ENCODE measurements at regions not wholly inside any gene's neighbourhood (a gene's known extent, or its start where the extent isn't known, plus 50 kb on each side); places are given as distances from the start of the nearest gene placed in this dataset.

DNA sequence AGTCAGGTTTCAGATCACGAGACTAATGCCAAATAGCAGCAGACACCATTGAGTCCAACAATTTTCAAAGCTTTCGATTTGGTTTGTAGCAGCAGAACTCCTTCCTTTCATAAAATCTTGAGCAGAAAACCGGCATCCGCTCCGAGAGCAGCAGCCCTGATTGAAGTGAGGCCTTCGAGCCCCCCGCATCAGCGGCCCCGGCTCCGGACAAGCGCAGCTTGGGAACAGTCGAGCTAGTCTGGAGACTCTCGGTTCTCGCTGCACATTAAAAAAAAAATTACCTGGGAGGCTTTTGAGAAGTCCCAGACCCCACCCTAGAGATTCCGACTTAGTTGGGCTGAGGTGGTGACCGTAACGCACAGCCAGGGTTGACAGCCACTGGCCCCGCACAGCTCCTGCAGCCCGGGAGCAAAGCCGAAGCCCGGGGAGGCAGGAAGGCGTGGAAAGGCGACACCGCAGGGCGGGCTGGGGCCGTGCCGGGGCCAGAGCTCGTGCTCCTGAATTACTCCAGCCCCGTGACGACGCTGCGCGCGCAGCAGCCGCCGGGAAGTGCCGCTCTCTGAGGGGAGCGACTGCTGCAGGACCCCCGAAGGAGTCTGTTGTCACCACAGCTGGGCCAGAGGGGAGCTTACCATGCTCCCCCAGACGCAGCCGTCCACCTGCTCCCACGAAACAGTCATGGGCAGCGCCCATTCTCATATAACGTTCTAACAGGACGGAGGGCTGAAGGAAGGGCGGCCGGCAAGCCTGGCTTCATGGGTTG is 57.8 kb downstream of the SPATA19 start:
- WGBS (ENCODE audit: insufficient coverage): 15% methylated on average over 45 of the region's 47 CpGs
- Histone ChIP-seq H3K27ac (ENCODE audit: low read depth, low read length) (no peak overlapping the region), H3K27me3 (ENCODE audit: control insufficient read depth, insufficient read depth, low read length) (peaks cover 12% of the 10 kb centered on the region), H3K9me3 (ENCODE audit: control insufficient read depth, insufficient read depth, low read length) (no peaks in the 10 kb centered on the region), H3K36me3 (ENCODE audit: control insufficient read depth, insufficient read depth, low read length) (no peaks in the 10 kb centered on the region), H3K4me1 (ENCODE audit: control insufficient read depth, insufficient read depth, low read length) (peaks cover 12% of the 10 kb centered on the region), H3K4me3 (ENCODE audit: low read depth, low read length) (peak overlapping the region; percentile 22)
- peak in 2 of 6 donors; percentile 49 to 55 for DNase-seq (ENCODE audit: low read depth in 4 of 6, low spot score in 6 of 6)

GRCh38 chr11:133785795-133786340 is 59.4 kb downstream of the SPATA19 start:
- H3K4me1 ChIP-seq (ENCODE audit: control insufficient read depth, insufficient read depth, low read length): peaks cover 12% of the 10 kb centered on the region
- H3K27me3 ChIP-seq (ENCODE audit: control insufficient read depth, insufficient read depth, low read length): peaks cover 12% of the 10 kb centered on the region
- no peaks in the 10 kb centered on the region for H3K36me3 ChIP-seq (ENCODE audit: control insufficient read depth, insufficient read depth, low read length)
- no peak overlapping the region for H3K4me3 ChIP-seq (ENCODE audit: low read depth, low read length)
- DNase-seq (ENCODE audit: low read depth in 4 of 6, low spot score in 6 of 6): peak in 1 of 6 donors; percentile 14
- no peaks in the 10 kb centered on the region for H3K9me3 ChIP-seq (ENCODE audit: control insufficient read depth, insufficient read depth, low read length)
- 73% methylated on average over 10 of the region's 10 CpGs for WGBS (ENCODE audit: insufficient coverage)
- no peak overlapping the region for H3K27ac ChIP-seq (ENCODE audit: low read depth, low read length)

- Histone ChIP-seq H3K36me3 (ENCODE audit: control insufficient read depth, insufficient read depth, low read length) (no peaks in the 10 kb centered on the region), H3K27ac (ENCODE audit: low read depth, low read length) (no peak overlapping the region), H3K4me3 (ENCODE audit: low read depth, low read length) (no peak overlapping the region), H3K9me3 (ENCODE audit: control insufficient read depth, insufficient read depth, low read length) (no peaks in the 10 kb centered on the region), H3K27me3 (ENCODE audit: control insufficient read depth, insufficient read depth, low read length) (peaks cover 12% of the 10 kb centered on the region), H3K4me1 (ENCODE audit: control insufficient read depth, insufficient read depth, low read length) (peaks cover 12% of the 10 kb centered on the region)
- 75% methylated on average over 6 of the region's 6 CpGs for WGBS (ENCODE audit: insufficient coverage)
- no peak for DNase-seq (ENCODE audit: low read depth in 4 of 6, low spot score in 6 of 6)
Measured at GRCh38 chr11:133784359-133784758, 61.0 kb downstream of the SPATA19 start.

DNA sequence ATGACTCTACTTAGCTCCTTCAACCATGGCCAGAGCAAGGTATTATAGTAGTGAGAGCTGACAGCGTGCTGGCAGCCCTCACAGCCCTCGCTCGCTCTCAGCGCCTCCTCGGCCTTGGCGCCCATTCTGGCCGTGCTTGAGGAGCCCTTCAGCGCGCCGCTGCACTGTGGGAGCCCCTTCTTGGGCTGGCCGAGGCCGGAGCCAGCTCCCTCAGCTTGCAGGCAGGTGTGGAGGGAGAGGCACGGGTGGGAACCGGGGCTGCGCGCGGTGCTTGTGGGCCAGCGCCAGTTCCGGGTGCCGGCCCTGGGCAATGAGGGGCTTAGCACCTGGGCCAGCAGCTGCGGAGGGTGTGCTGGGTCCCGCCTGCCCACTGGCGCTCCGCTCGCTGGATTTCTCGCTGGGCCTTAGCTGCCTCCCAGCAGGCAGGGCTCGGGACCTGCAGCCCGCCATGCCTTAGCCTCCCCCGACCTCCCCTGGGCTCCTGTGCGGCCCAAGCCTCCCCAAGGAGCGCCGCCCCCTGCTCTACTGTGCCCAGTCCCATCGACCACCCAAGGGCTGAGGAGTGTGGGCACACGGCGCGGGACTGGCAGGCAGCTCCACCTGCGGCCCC is 63.1 kb downstream of the SPATA19 start:
- Histone ChIP-seq H3K27me3 (ENCODE audit: control insufficient read depth, insufficient read depth, low read length) (peaks cover 8% of the 10 kb centered on the region), H3K4me1 (ENCODE audit: control insufficient read depth, insufficient read depth, low read length) (peaks cover 10% of the 10 kb centered on the region), H3K4me3 (ENCODE audit: low read depth, low read length) (no peak overlapping the region), H3K36me3 (ENCODE audit: control insufficient read depth, insufficient read depth, low read length) (no peaks in the 10 kb centered on the region), H3K27ac (ENCODE audit: low read depth, low read length) (no peak overlapping the region), H3K9me3 (ENCODE audit: control insufficient read depth, insufficient read depth, low read length) (no peaks in the 10 kb centered on the region)
- DNase-seq (ENCODE audit: low read depth in 4 of 6, low spot score in 6 of 6): no peak
- 97% methylated on average over 37 of the region's 37 CpGs for WGBS (ENCODE audit: insufficient coverage)

DNA sequence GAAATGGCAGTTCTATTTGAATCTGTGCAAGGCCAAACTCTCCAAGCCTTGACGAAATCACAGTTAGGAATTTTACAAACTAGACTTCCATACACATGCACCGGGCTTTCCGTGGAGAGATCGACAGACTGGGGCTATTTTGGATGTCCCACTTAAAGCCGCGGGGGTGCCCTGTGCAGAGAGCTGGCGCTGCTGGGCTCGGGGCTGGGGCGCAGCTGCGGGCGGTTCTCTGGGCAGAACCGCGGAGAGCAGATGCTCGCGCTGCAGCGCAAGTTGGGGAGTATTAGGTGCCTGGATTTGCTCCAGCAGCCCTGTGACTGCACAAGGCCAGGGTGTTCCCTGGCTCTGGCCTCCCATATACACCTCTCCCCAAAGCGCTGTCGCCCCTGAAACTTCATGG is 67.2 kb downstream of the SPATA19 start:
- H3K9me3 ChIP-seq (ENCODE audit: control insufficient read depth, insufficient read depth, low read length): peaks cover 4% of the 10 kb centered on the region
- H3K4me1 ChIP-seq (ENCODE audit: control insufficient read depth, insufficient read depth, low read length): peaks cover 10% of the 10 kb centered on the region
- no peaks in the 10 kb centered on the region for H3K36me3 ChIP-seq (ENCODE audit: control insufficient read depth, insufficient read depth, low read length)
- peak in 2 of 6 donors; percentile 27 to 37 for DNase-seq (ENCODE audit: low read depth in 4 of 6, low spot score in 6 of 6)
- no peak overlapping the region for H3K4me3 ChIP-seq (ENCODE audit: low read depth, low read length)
- WGBS (ENCODE audit: insufficient coverage): 42% methylated on average over 16 of the region's 18 CpGs
- H3K27me3 ChIP-seq (ENCODE audit: control insufficient read depth, insufficient read depth, low read length): peaks cover 10% of the 10 kb centered on the region
- no peak overlapping the region for H3K27ac ChIP-seq (ENCODE audit: low read depth, low read length)

- Histone ChIP-seq H3K27me3 (ENCODE audit: control insufficient read depth, insufficient read depth, low read length) (peaks cover 10% of the 10 kb centered on the region), H3K36me3 (ENCODE audit: control insufficient read depth, insufficient read depth, low read length) (no peaks in the 10 kb centered on the region), H3K27ac (ENCODE audit: low read depth, low read length) (no peak overlapping the region), H3K4me1 (ENCODE audit: control insufficient read depth, insufficient read depth, low read length) (peaks cover 10% of the 10 kb centered on the region), H3K4me3 (ENCODE audit: low read depth, low read length) (no peak overlapping the region), H3K9me3 (ENCODE audit: control insufficient read depth, insufficient read depth, low read length) (peaks cover 4% of the 10 kb centered on the region)
- 48% methylated on average over 8 of the region's 11 CpGs for WGBS (ENCODE audit: insufficient coverage)
- DNase-seq (ENCODE audit: low read depth in 4 of 6, low spot score in 6 of 6): peak in 1 of 6 donors; percentile 86
Measured at GRCh38 chr11:133776671-133777367, 68.5 kb downstream of the SPATA19 start.

DNA sequence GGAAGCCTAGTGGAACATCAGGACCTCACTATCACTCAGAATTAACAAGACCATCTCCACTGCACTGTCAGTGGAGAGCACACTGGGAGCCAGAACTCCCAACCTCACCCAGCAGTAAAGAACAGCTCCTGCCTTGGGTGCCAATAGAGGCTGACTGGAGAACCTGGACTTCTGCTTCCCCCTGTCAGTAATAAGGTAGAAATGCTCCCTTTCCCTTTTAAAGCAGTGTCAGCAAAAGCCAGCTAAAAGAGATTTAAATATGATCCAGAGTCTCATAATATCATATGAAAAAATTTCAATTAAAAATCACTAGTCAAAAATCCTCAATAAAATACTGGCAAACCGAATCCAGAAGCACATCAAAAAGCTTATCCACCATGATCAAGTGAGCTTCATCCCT is 82.8 kb downstream of the SPATA19 start:
- no CpG with 5 or more reads among the region's 1 CpG for WGBS (ENCODE audit: insufficient coverage)
- H3K36me3 ChIP-seq (ENCODE audit: control insufficient read depth, insufficient read depth, low read length): no peaks in the 10 kb centered on the region
- H3K4me3 ChIP-seq (ENCODE audit: low read depth, low read length): no peak overlapping the region
- H3K4me1 ChIP-seq (ENCODE audit: control insufficient read depth, insufficient read depth, low read length): no peaks in the 10 kb centered on the region
- H3K27ac ChIP-seq (ENCODE audit: low read depth, low read length): no peak overlapping the region
- DNase-seq (ENCODE audit: low read depth in 4 of 6, low spot score in 6 of 6): no peak
- H3K9me3 ChIP-seq (ENCODE audit: control insufficient read depth, insufficient read depth, low read length): peaks cover 2% of the 10 kb centered on the region
- H3K27me3 ChIP-seq (ENCODE audit: control insufficient read depth, insufficient read depth, low read length): no peaks in the 10 kb centered on the region

GRCh38 chr11:133753150-133753549 is 92.2 kb downstream of the SPATA19 start:
- Histone ChIP-seq H3K4me1 (ENCODE audit: control insufficient read depth, insufficient read depth, low read length) (no peaks in the 10 kb centered on the region), H3K27ac (ENCODE audit: low read depth, low read length) (no peak overlapping the region), H3K36me3 (ENCODE audit: control insufficient read depth, insufficient read depth, low read length) (no peaks in the 10 kb centered on the region), H3K4me3 (ENCODE audit: low read depth, low read length) (no peak overlapping the region), H3K27me3 (ENCODE audit: control insufficient read depth, insufficient read depth, low read length) (no peaks in the 10 kb centered on the region), H3K9me3 (ENCODE audit: control insufficient read depth, insufficient read depth, low read length) (no peaks in the 10 kb centered on the region)
- no peak for DNase-seq (ENCODE audit: low read depth in 4 of 6, low spot score in 6 of 6)
- 83% methylated on average over 9 of the region's 10 CpGs for WGBS (ENCODE audit: insufficient coverage)

- Histone ChIP-seq H3K27me3 (ENCODE audit: control insufficient read depth, insufficient read depth, low read length) (no peaks in the 10 kb centered on the region), H3K4me1 (ENCODE audit: control insufficient read depth, insufficient read depth, low read length) (peaks cover 5% of the 10 kb centered on the region), H3K4me3 (ENCODE audit: low read depth, low read length) (no peak overlapping the region), H3K36me3 (ENCODE audit: control insufficient read depth, insufficient read depth, low read length) (peaks cover 2% of the 10 kb centered on the region), H3K27ac (ENCODE audit: low read depth, low read length) (no peak overlapping the region), H3K9me3 (ENCODE audit: control insufficient read depth, insufficient read depth, low read length) (no peaks in the 10 kb centered on the region)
- DNase-seq (ENCODE audit: low read depth in 4 of 6, low spot score in 6 of 6): no peak
- 80% methylated on average over 1 of the region's 1 CpG for WGBS (ENCODE audit: insufficient coverage)
Measured at GRCh38 chr11:133749841-133750240, 95.5 kb downstream of the SPATA19 start.

Data from spinal cord (tissue), 9 donors.